Endothelial cell of umbilical vein (primary cell): ENCODE measurements at regions not wholly inside any gene's neighbourhood (a gene's known extent, or its start where the extent isn't known, plus 50 kb on each side); places are given as distances from the start of the nearest gene placed in this dataset.

Experiments used
- BruUV-seq: library from RNA; stranded (reverse); fragments of 400-500 nt; replicated peaks from 2 replicates; lab custom pipeline; 2021; lab: Mats Ljungman, UMichigan
- CTCF ChIA-PET: fragments of 300-600, 350-600 bp; sonication (Branson Sonifier 250); formaldehyde crosslinking; loops from one replicate; lab custom pipeline; 2021; ENCODE audit warnings: antibody characterized with exemption, inconsistent platforms; lab: Charles Lee
- POLR2A ChIA-PET: fragments of 300-600, 350-600 bp; sonication (Branson Sonifier 250); formaldehyde crosslinking; loops from one replicate; lab custom pipeline; 2021; ENCODE audit warnings: antibody characterized with exemption, inconsistent platforms; lab: Charles Lee
- DNase-seq: peaks from one replicate; pipeline ENCODE4 v3.0.0-alpha.2; 2011; ENCODE audit warnings: low read depth, low spot score
- FAIRE-seq: peaks from 2 replicates; lab custom pipeline; 2011; peaks lifted over from hg19 to GRCh38; lab: Jason Lieb, UNC
- H2AFZ ChIP-seq: 2 replicates; pipeline ENCODE4 v1.6.0; 2012; ENCODE audit warnings: low read depth, low read length, control low read depth, inconsistent platforms
- H3K27ac ChIP-seq: 2 replicates; pipeline ENCODE4 v1.5.1; 2011; ENCODE audit warnings: low read depth, mild to moderate bottlenecking, control low read depth, low read length, moderate library complexity; ENCODE audit not compliant: insufficient read depth
- H3K27me3 ChIP-seq, 2 experiments: 2 replicates each; pipeline versions ENCODE4 v1.6.0 to v1.6.1; 2011; ENCODE audit warnings: low read length in 2 of 2, mixed read lengths in 1 of 2; ENCODE audit not compliant: control insufficient read depth in 2 of 2, insufficient read depth in 2 of 2
- H3K36me3 ChIP-seq, 2 experiments: 2 replicates in 1 of 2; 3 replicates in 1 of 2; pipeline ENCODE4 v1.5.1; 2011; ENCODE audit warnings: low read length in 2 of 2, mild to moderate bottlenecking in 1 of 2, moderate library complexity in 1 of 2; ENCODE audit not compliant: control insufficient read depth in 2 of 2, insufficient read depth in 2 of 2; ENCODE audit errors: extremely low read depth in 1 of 2
- H3K4me1 ChIP-seq: 3 replicates; pipeline ENCODE4 v1.5.1; 2011; ENCODE audit warnings: mild to moderate bottlenecking, low read length; ENCODE audit not compliant: control insufficient read depth, insufficient read depth; ENCODE audit errors: extremely low read depth
- H3K4me2 ChIP-seq: 2 replicates; pipeline ENCODE4 v1.6.1; 2011; ENCODE audit warnings: low read length, control low read depth, mixed read lengths; ENCODE audit not compliant: insufficient read depth
- H3K4me3 ChIP-seq, 3 experiments: fragments of 200-600 bp in 1 of 3; sonication (generic), shearing (Covaris generic) in 1 of 3; replicated peaks in 1 of 3; 2 replicates each; pipeline ENCODE4 v1.5.1; 2011 to 2016; ENCODE audit warnings: control low read depth in 3 of 3, low read length in 3 of 3, mild to moderate bottlenecking in 2 of 3, inconsistent platforms in 1 of 3, low read depth in 1 of 3, moderate library complexity in 1 of 3; ENCODE audit not compliant: insufficient read depth in 1 of 3
- H3K79me2 ChIP-seq: 2 replicates; pipeline ENCODE4 v1.6.0; 2012; ENCODE audit warnings: low read length, inconsistent platforms; ENCODE audit not compliant: control insufficient read depth, insufficient read depth
- H3K9ac ChIP-seq: replicated peaks from 2 replicates; pipeline ENCODE3; 2011; ENCODE audit warnings: low read length, control low read depth; ENCODE audit not compliant: insufficient read depth; ENCODE audit errors: extremely low read depth
- H3K9me1 ChIP-seq: replicated peaks from 3 replicates; pipeline ENCODE4 v1.6.0; 2011; ENCODE audit warnings: mild to moderate bottlenecking, low read length; ENCODE audit not compliant: control insufficient read depth, insufficient read depth; ENCODE audit errors: extremely low read depth
- H3K9me3 ChIP-seq: replicated peaks from 2 replicates; pipeline ENCODE4 v1.5.1; 2012; ENCODE audit warnings: low read length, inconsistent platforms; ENCODE audit not compliant: control insufficient read depth, insufficient read depth
- H4K20me1 ChIP-seq: replicated peaks from 2 replicates; pipeline ENCODE3; 2011; ENCODE audit warnings: mild to moderate bottlenecking, low read length; ENCODE audit not compliant: control insufficient read depth, insufficient read depth; ENCODE audit errors: extremely low read depth
- CTCF ChIP-seq, 2 donors: IDR thresholded peaks; 1 replicate in 1 of 2; 2 replicates in 1 of 2; pipeline ENCODE4 v1.5.1; 2011; ENCODE audit warnings: low read length in 2 of 2, mild to moderate bottlenecking in 2 of 2, moderate library complexity in 2 of 2, control low read depth in 1 of 2, inconsistent platforms in 1 of 2, low read depth in 1 of 2; ENCODE audit not compliant: insufficient read depth in 1 of 2; ENCODE audit errors: extremely low read depth in 1 of 2
- EZH2 ChIP-seq: IDR thresholded peaks from 2 replicates; pipeline ENCODE4 v1.6.1; 2012; ENCODE audit warnings: borderline replicate concordance, low read depth, mild to moderate bottlenecking, moderate library complexity, low read length, inconsistent platforms; ENCODE audit not compliant: severe bottlenecking
- FOS ChIP-seq: IDR thresholded peaks from 2 replicates; pipeline ENCODE4 v1.6.1; 2011; ENCODE audit warnings: mild to moderate bottlenecking, low read length, moderate library complexity, borderline replicate concordance; ENCODE audit not compliant: insufficient read depth
- GATA2 ChIP-seq: IDR thresholded peaks from 2 replicates; pipeline ENCODE4 v1.7.0; 2011; ENCODE audit warnings: low read depth, mild to moderate bottlenecking, moderate library complexity, mixed read lengths, low read length; ENCODE audit not compliant: insufficient read length, insufficient read depth
- JUN ChIP-seq: IDR thresholded peaks from 2 replicates; pipeline ENCODE4 v1.6.1; 2011; ENCODE audit warnings: borderline replicate concordance, low read depth; ENCODE audit not compliant: insufficient read length, insufficient read depth
- MAX ChIP-seq: IDR thresholded peaks from 2 replicates; pipeline ENCODE4 v1.6.1; 2011; ENCODE audit not compliant: insufficient read depth, insufficient read length
- MYC ChIP-seq: IDR thresholded peaks from one replicate; pipeline ENCODE4 v1.6.1; 2011; ENCODE audit warnings: mild to moderate bottlenecking, low read depth, low read length
- POLR2A ChIP-seq: IDR thresholded peaks from 2 replicates; pipeline ENCODE4 v1.6.1; 2012; ENCODE audit warnings: low read depth, mild to moderate bottlenecking, control low read depth, low read length
- POLR2AphosphoS5 ChIP-seq: IDR thresholded peaks from 2 replicates; pipeline ENCODE4 v1.6.1; 2012; ENCODE audit warnings: low read depth, mild to moderate bottlenecking, control low read depth, low read length, moderate library complexity; ENCODE audit not compliant: insufficient read depth
- dilution Hi-C: fragments of 300-500 bp; cut with MboI; formaldehyde crosslinking; loops from one replicate; pipeline ENCODE4 v1.15.0; 2019; ENCODE audit warnings: low sequenced_read_pairs; ENCODE audit not compliant: extremely low pct_ligation_motif_present
- intact Hi-C: fragments of 100-400 bp; cut with micrococcal nuclease; formaldehyde crosslinking; loops from one replicate; pipeline ENCODE4 v1.10.0; 2022

- POLR2A ChIA-PET: no interaction called here
- dilution Hi-C loops (no loop called here), intact Hi-C loops (no loop called here)
- H3K79me2 ChIP-seq: no peaks in the 10 kb centered on the region
- H3K36me3 ChIP-seq: no peaks in the 10 kb centered on the region
- H3K9ac ChIP-seq: no peak overlapping the region
- no peak overlapping the region for H3K27ac ChIP-seq
- H3K27me3 ChIP-seq: no peaks in the 10 kb centered on the region
- TF ChIP-seq MYC: no peak
- no peak for TF ChIP-seq FOS
- no peak for TF ChIP-seq POLR2AphosphoS5
- TF ChIP-seq POLR2A: no peak
- no peak for TF ChIP-seq MAX
- TF ChIP-seq CTCF (IDR thresholded peaks at IDR 0.05; ENCODE audit: extremely low read depth in 1 of 2, insufficient read depth in 1 of 2, low read depth in 1 of 2, low read length in 2 of 2): no peak
- no peak for TF ChIP-seq EZH2
- no peak for TF ChIP-seq GATA2
- TF ChIP-seq JUN: no peak
- CTCF ChIA-PET: no interaction called here
- FAIRE-seq (no peak), DNase-seq (no peak)
- peaks cover 3% of the 10 kb centered on the region for H3K9me3 ChIP-seq
- no peaks in the 10 kb centered on the region for H4K20me1 ChIP-seq
- H3K9me1 ChIP-seq: no peaks in the 10 kb centered on the region
- H3K4me1 ChIP-seq: no peaks in the 10 kb centered on the region
- no TSS peak for BruUV-seq
- no peak overlapping the region for H3K4me2 ChIP-seq
- no peak overlapping the region for H2AFZ ChIP-seq
- no peak overlapping the region for H3K4me3 ChIP-seq
Measured at GRCh38 chr19:31478241-31478640, 129.0 kb upstream of the TSHZ3 start.
